ENCODE measurements at regions not wholly inside any gene's neighbourhood (a gene's known extent, or its start where the extent isn't known, plus 50 kb on each side); places are given as distances from the start of the nearest gene placed in this dataset.

GRCh38 chr7:48703466-48703865 is 220.9 kb upstream of the CDC14C start:
- WGBS = 82% methylated on average over 5 of the region's 5 CpGs
- intact Hi-C loops (cut with DNase I) = no loop called here
- no peak overlapping the region for H3K27ac ChIP-seq (ENCODE audit: low read length)
- DNase-seq (no peak), ATAC-seq (no peak)
- H3K4me1 ChIP-seq (ENCODE audit: control insufficient read depth, insufficient read depth, low read length) = no peaks in the 10 kb centered on the region
- H3K9me3 ChIP-seq (ENCODE audit: control insufficient read depth, low read length) = no peaks in the 10 kb centered on the region
- no peak overlapping the region for H3K4me3 ChIP-seq (ENCODE audit: low read length)
- H3K27me3 ChIP-seq (ENCODE audit: control insufficient read depth, insufficient read depth) = no peaks in the 10 kb centered on the region

DNA sequence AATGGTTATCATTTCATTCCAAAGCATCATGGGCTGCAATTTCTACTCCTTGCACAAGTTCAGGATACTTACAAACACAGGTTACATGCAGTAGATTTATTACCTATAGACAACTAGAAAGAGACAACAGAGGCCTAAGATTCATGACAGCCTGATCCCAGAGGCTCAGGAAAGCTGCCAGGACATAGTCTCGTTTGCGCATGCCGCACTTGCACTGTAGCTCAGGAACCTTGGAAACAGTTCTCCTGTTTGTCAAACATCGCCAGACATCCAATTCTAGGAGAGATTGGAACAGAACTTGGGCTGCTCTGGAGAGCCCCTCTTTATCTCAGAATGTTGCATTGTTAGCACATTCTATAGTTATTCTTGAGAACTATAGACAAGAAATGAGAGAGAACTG is 216.2 kb upstream of the CDC14C start:
- Histone ChIP-seq H3K9me3 (ENCODE audit: control insufficient read depth, low read length) (no peaks in the 10 kb centered on the region), H3K4me3 (ENCODE audit: low read length) (no peak overlapping the region), H3K27me3 (ENCODE audit: control insufficient read depth, insufficient read depth) (no peaks in the 10 kb centered on the region), H3K27ac (ENCODE audit: low read length) (no peak overlapping the region), H3K4me1 (ENCODE audit: control insufficient read depth, insufficient read depth, low read length) (no peaks in the 10 kb centered on the region)
- DNase-seq (no peak), ATAC-seq (no peak)
- intact Hi-C loops (cut with DNase I) = no loop called here
- 81% methylated on average over 4 of the region's 4 CpGs for WGBS

DNA sequence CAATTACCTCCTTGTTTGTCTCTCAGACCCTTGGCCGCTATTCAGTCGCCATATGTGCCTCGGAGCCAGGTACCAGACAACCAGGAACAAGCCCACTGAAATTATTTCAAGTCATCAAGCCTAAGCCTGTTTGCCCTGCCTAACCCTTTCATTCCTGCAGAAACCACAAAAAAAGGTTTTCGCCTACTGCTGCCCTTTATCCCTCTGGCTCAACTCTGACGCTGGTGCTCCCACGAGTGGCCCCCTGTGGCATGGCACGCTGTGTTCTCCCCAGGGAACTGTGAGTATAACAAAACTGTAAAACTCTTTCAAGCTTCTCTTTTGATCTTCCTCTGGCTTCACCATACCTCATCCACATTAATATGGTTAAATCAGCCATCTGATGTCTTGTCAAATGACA is 215.7 kb upstream of the CDC14C start:
- DNase-seq (no peak), ATAC-seq (no peak)
- Histone ChIP-seq H3K27me3 (ENCODE audit: control insufficient read depth, insufficient read depth) (no peaks in the 10 kb centered on the region), H3K4me3 (ENCODE audit: low read length) (no peak overlapping the region), H3K27ac (ENCODE audit: low read length) (no peak overlapping the region), H3K9me3 (ENCODE audit: control insufficient read depth, low read length) (no peaks in the 10 kb centered on the region), H3K4me1 (ENCODE audit: control insufficient read depth, insufficient read depth, low read length) (no peaks in the 10 kb centered on the region)
- intact Hi-C loops (cut with DNase I) = no loop called here
- 56% methylated on average over 7 of the region's 7 CpGs for WGBS

DNA sequence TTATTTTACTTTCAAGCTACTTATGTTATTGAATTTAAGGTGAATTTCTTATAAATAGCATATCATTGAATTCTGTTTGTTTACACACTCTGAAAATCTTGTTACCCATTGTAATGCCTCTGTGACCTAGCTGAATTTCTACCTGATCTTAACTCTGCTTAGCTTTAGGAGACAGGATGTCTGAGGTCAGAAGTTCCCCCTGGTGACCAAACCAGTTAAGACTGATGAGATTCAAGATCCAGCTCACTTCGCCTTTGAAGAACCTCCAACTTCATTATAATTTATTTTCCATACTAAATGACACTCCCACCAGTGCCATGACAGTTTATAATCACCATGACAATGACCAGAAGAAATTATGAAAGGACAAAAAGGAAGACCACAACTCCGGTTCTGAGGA is 213.4 kb upstream of the CDC14C start:
- WGBS = 59% methylated on average over 2 of the region's 2 CpGs
- Histone ChIP-seq H3K4me1 (ENCODE audit: control insufficient read depth, insufficient read depth, low read length) (no peaks in the 10 kb centered on the region), H3K27me3 (ENCODE audit: control insufficient read depth, insufficient read depth) (no peaks in the 10 kb centered on the region), H3K4me3 (ENCODE audit: low read length) (no peak overlapping the region), H3K9me3 (ENCODE audit: control insufficient read depth, low read length) (no peaks in the 10 kb centered on the region), H3K27ac (ENCODE audit: low read length) (no peak overlapping the region)
- no peak for ATAC-seq
- intact Hi-C loops (cut with DNase I) = no loop called here
- no peak for DNase-seq

- Histone ChIP-seq H3K27me3 (ENCODE audit: control insufficient read depth, insufficient read depth) (no peaks in the 10 kb centered on the region), H3K9me3 (ENCODE audit: control insufficient read depth, low read length) (no peaks in the 10 kb centered on the region), H3K4me3 (ENCODE audit: low read length) (no peak overlapping the region), H3K4me1 (ENCODE audit: control insufficient read depth, insufficient read depth, low read length) (no peaks in the 10 kb centered on the region), H3K27ac (ENCODE audit: low read length) (no peak overlapping the region)
- no peak for ATAC-seq
- 73% methylated on average over 2 of the region's 2 CpGs for WGBS
- DNase-seq = no peak
- intact Hi-C loops (cut with DNase I) = no loop called here
These were observed 205.5 kb upstream of the CDC14C start for GRCh38 chr7:48718731-48719378.

DNA sequence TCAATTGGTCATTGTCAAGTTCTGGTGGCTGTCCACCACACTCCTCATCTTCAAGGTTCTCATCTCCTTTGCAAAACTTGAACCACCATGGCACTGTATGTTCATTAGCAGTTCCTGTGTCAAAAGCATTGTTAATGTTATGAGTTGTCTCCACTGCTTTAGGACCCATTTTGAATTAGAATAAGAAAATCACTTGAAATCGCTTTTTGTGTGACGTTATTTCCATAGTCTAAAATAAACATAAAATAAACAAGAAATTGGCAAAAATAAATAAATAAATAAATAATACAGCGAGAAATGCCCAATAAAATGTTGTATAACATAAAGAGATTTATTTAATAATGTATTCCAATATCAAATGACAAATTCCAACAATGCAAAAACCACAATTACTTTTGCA is 195.5 kb upstream of the CDC14C start:
- no peak for DNase-seq
- 85% methylated on average over 3 of the region's 3 CpGs for WGBS

GRCh38 chr7:48734695-48735406 is 189.5 kb upstream of the CDC14C start:
- no peak for DNase-seq
- WGBS = 53% methylated on average over 4 of the region's 4 CpGs
- intact Hi-C loops (cut with DNase I) = no loop called here
- no peaks in the 10 kb centered on the region for H3K4me1 ChIP-seq (ENCODE audit: control insufficient read depth, insufficient read depth, low read length)
- H3K27me3 ChIP-seq (ENCODE audit: control insufficient read depth, insufficient read depth) = no peaks in the 10 kb centered on the region
- peaks cover 2% of the 10 kb centered on the region for H3K9me3 ChIP-seq (ENCODE audit: control insufficient read depth, low read length)
- H3K27ac ChIP-seq (ENCODE audit: low read length) = no peak overlapping the region
- no peak overlapping the region for H3K4me3 ChIP-seq (ENCODE audit: low read length)
- no peak for ATAC-seq

More for the DNA sequence above, 195.5 kb upstream of the CDC14C start:
- intact Hi-C loops (cut with DNase I) = no loop called here
- H3K4me1 ChIP-seq (ENCODE audit: control insufficient read depth, insufficient read depth, low read length) = no peaks in the 10 kb centered on the region
- no peaks in the 10 kb centered on the region for H3K27me3 ChIP-seq (ENCODE audit: control insufficient read depth, insufficient read depth)
- no peak overlapping the region for H3K27ac ChIP-seq (ENCODE audit: low read length)
- no peaks in the 10 kb centered on the region for H3K9me3 ChIP-seq (ENCODE audit: control insufficient read depth, low read length)
- ATAC-seq = no peak
- no peak overlapping the region for H3K4me3 ChIP-seq (ENCODE audit: low read length)

DNA sequence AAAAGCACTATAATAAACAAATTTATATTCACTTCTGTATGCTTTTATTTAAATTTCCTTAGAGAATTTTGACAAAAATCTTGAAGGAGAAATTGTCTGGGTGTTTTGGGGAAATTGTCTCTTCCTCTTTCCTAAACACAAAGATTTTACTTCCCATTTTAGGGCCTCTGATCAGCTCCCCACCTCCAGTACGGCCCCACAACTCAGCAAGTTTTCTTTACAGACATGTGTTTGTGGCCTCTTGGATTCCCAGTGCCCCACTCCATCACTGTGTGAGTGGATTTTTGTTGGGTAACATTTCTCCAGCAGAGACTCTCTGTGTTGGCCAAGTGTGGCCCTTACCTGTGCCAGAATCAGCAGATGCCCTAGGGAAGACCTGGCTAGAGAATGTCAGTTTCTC is 182.8 kb upstream of the CDC14C start:
- H3K4me3 ChIP-seq (ENCODE audit: low read length) = no peak overlapping the region
- DNase-seq (no peak), ATAC-seq (no peak)
- WGBS = 47% methylated on average over 1 of the region's 1 CpG
- no peaks in the 10 kb centered on the region for H3K27me3 ChIP-seq (ENCODE audit: control insufficient read depth, insufficient read depth)
- no peaks in the 10 kb centered on the region for H3K4me1 ChIP-seq (ENCODE audit: control insufficient read depth, insufficient read depth, low read length)
- no peak overlapping the region for H3K27ac ChIP-seq (ENCODE audit: low read length)
- H3K9me3 ChIP-seq (ENCODE audit: control insufficient read depth, low read length) = peaks cover 2% of the 10 kb centered on the region
- intact Hi-C loops (cut with DNase I) = no loop called here

DNA sequence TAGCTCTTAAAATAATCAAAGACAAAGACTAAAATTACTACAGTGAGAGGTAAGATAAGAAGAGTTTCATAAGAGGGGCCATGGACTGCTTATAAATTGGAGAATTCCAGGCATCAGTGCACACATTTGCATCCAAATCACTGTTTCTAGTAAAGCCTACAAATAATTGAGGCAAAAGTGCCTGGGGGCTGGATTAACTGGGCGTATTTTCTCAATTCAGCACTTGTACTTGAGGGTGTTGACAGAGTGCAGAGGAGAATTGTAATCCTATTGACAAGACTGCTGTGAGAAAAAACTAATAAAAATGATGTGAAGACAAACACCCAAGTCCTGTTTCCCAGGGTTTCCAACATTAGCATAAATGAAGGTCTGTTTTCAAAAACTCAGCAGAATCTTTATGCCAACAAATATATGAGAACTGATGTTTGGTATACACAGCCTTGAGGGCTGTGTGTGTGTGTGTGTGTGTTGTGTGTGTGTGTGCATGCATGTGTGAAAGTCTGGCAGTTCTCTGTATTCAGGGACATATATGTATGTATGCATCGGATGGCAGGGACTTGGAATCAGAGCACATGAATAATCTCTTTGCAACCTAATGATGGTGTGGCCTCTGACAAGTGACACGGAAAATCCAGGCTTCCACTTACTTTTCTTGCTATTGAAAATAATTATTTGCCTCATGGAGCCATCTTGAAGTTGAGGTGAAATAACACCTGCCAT is 182.1 kb upstream of the CDC14C start:
- H3K4me1 ChIP-seq (ENCODE audit: control insufficient read depth, insufficient read depth, low read length) = no peaks in the 10 kb centered on the region
- ATAC-seq (no peak), DNase-seq (no peak)
- H3K27me3 ChIP-seq (ENCODE audit: control insufficient read depth, insufficient read depth) = no peaks in the 10 kb centered on the region
- peaks cover 2% of the 10 kb centered on the region for H3K9me3 ChIP-seq (ENCODE audit: control insufficient read depth, low read length)
- no peak overlapping the region for H3K4me3 ChIP-seq (ENCODE audit: low read length)
- H3K27ac ChIP-seq (ENCODE audit: low read length) = no peak overlapping the region
- WGBS = 68% methylated on average over 3 of the region's 3 CpGs
- intact Hi-C loops (cut with DNase I) = no loop called here

DNA sequence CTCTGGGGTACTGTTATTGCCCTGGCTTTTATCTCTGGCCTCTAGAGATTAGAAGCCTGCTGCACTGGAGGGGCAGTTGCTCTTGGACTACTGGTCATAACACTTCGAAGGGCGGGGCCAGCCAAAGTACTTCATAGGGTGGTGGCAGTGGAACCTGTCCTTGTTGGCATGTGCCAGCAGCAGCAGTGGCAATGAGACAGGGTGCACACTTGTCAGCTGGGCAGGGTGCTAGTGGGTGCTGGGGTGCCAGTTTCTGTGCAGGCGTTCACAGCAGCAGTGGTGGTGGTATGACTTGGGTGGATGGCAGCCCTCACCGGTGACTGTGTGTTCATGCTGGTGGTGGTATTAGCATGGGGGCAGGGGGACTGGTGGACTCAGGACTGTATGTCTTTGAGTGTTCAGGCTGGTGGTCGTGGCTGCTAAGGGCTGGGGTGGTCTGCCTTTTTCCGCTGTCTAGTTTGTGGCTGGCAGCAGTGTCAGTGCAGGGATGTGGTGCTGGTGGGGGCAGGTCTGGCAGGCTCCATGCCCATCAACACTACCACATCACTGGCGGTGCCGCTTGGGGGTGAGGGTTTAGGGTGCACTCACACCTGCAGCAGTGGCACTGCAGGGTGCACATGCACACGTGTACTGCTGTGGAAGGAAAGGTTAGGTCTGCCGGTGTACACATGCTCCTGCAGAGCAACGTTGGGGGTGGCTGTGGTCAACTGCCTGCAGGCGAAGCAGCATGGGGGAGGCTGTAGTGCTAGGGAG is 176.1 kb upstream of the CDC14C start:
- peak in 2 of 3 donors; percentile 36 to 38 for DNase-seq
- Histone ChIP-seq H3K9me3 (ENCODE audit: control insufficient read depth, low read length) (no peaks in the 10 kb centered on the region), H3K4me1 (ENCODE audit: control insufficient read depth, insufficient read depth, low read length) (no peaks in the 10 kb centered on the region), H3K4me3 (ENCODE audit: low read length) (no peak overlapping the region), H3K27ac (ENCODE audit: low read length) (no peak overlapping the region), H3K27me3 (ENCODE audit: control insufficient read depth, insufficient read depth) (no peaks in the 10 kb centered on the region)
- intact Hi-C loops (cut with DNase I) = no loop called here
- ATAC-seq = peak in 1 of 2 donors; percentile 14
- 86% methylated on average over 12 of the region's 12 CpGs for WGBS

DNA sequence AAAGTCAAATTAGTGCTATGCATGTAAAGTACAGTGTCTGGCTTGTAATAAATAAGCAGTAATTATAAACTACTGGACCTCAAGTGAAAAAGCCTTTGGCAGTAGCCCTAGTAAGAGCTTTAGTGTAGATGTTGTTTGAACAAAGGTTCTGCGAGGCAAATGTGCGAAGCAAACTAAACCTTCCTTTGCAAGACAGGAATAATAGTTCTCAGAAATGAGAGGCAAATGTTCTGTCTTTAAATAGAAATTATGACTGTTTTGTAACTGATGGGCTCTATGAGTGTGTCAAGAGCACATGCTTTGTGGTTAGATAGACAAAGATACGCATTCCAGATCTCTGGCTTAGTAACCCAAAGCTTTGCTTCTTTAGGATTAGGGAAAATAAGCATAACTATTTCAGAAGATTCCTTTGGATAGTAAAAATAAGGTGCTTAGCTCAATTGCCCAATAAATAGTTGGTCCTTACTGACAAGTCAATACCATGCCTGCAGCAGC is 169.2 kb upstream of the CDC14C start:
- no peak for DNase-seq
- Histone ChIP-seq H3K27ac (ENCODE audit: low read length) (no peak overlapping the region), H3K27me3 (ENCODE audit: control insufficient read depth, insufficient read depth) (no peaks in the 10 kb centered on the region), H3K4me1 (ENCODE audit: control insufficient read depth, insufficient read depth, low read length) (no peaks in the 10 kb centered on the region), H3K9me3 (ENCODE audit: control insufficient read depth, low read length) (no peaks in the 10 kb centered on the region), H3K4me3 (ENCODE audit: low read length) (no peak overlapping the region)
- no peak for ATAC-seq
- WGBS = 91% methylated on average over 3 of the region's 3 CpGs
- intact Hi-C loops (cut with DNase I) = no loop called here
